Trophoblast cell (in vitro differentiated cells and primary cell): ENCODE measurements at regions not wholly inside any gene's neighbourhood (a gene's known extent, or its start where the extent isn't known, plus 50 kb on each side); places are given as distances from the start of the nearest gene placed in this dataset.

ENCODE experiments used
- DNase-seq, 2 donors: peaks; one replicate each; pipeline ENCODE4 v3.0.0-alpha.2; 2016
- H2AFZ ChIP-seq: 2 replicates; pipeline ENCODE4 v1.6.1; 2013; ENCODE audit warnings: low read length, moderate library complexity, mild to moderate bottlenecking; ENCODE audit not compliant: insufficient read depth, poor library complexity
- H2AK5ac ChIP-seq: 2 replicates; pipeline ENCODE4 v1.6.1; 2013; ENCODE audit warnings: mild to moderate bottlenecking, low read length
- H2BK120ac ChIP-seq: 2 replicates; pipeline ENCODE4 v1.6.1; 2013; ENCODE audit warnings: low read length, mild to moderate bottlenecking, moderate library complexity; ENCODE audit not compliant: insufficient read depth, poor library complexity
- H2BK12ac ChIP-seq: 2 replicates; pipeline ENCODE4 v1.6.1; 2013; ENCODE audit warnings: mild to moderate bottlenecking, low read length, moderate library complexity
- H2BK5ac ChIP-seq: 2 replicates; pipeline ENCODE4 v1.6.1; 2013; ENCODE audit warnings: low read length, low read depth, moderate library complexity, mild to moderate bottlenecking; ENCODE audit not compliant: poor library complexity
- H3K14ac ChIP-seq: 2 replicates; pipeline ENCODE4 v1.6.1; 2013; ENCODE audit warnings: mild to moderate bottlenecking, low read length
- H3K18ac ChIP-seq: 2 replicates; pipeline ENCODE4 v1.6.1; 2013; ENCODE audit warnings: mild to moderate bottlenecking, low read length
- H3K23ac ChIP-seq: 2 replicates; pipeline ENCODE4 v1.6.1; 2013; ENCODE audit warnings: low read length
- H3K27ac ChIP-seq: 2 replicates; pipeline ENCODE4 v1.5.1; 2013; ENCODE audit warnings: low read depth, mild to moderate bottlenecking, inconsistent platforms, low read length, moderate library complexity
- H3K27me3 ChIP-seq: 2 replicates; pipeline ENCODE4 v1.6.1; 2013; ENCODE audit warnings: inconsistent platforms, mild to moderate bottlenecking, low read length, moderate library complexity; ENCODE audit not compliant: insufficient read depth
- H3K36me3 ChIP-seq, 2 experiments: 1 replicate in 1 of 2; 2 replicates in 1 of 2; pipeline ENCODE4 v1.6.1; 2013; ENCODE audit warnings: low read length in 2 of 2, mild to moderate bottlenecking in 2 of 2, moderate library complexity in 1 of 2; ENCODE audit not compliant: insufficient read depth in 2 of 2, control insufficient read depth in 1 of 2
- H3K4ac ChIP-seq: 2 replicates; pipeline ENCODE4 v1.6.1; 2013; ENCODE audit warnings: low read depth, mild to moderate bottlenecking, low read length, moderate library complexity
- H3K4me1 ChIP-seq, 2 experiments: 1 replicate in 1 of 2; 2 replicates in 1 of 2; pipeline ENCODE4 v1.6.1; 2013; ENCODE audit warnings: low read length in 2 of 2, mild to moderate bottlenecking in 2 of 2, moderate library complexity in 1 of 2; ENCODE audit not compliant: insufficient read depth in 2 of 2, control insufficient read depth in 1 of 2
- H3K4me2 ChIP-seq: 2 replicates; pipeline ENCODE4 v1.6.1; 2013; ENCODE audit warnings: inconsistent platforms, mild to moderate bottlenecking, low read length, moderate library complexity
- H3K4me3 ChIP-seq: 2 replicates; pipeline ENCODE4 v1.5.1; 2013; ENCODE audit warnings: mild to moderate bottlenecking, low read depth, low read length, inconsistent platforms
- H3K79me1 ChIP-seq: one replicate; pipeline ENCODE4 v1.6.1; 2013; ENCODE audit warnings: low read length
- H3K79me2 ChIP-seq: 2 replicates; pipeline ENCODE4 v1.6.1; 2013; ENCODE audit warnings: low read length, mild to moderate bottlenecking; ENCODE audit not compliant: control insufficient read depth, insufficient read depth, poor library complexity
- H3K9ac ChIP-seq: 2 replicates; pipeline ENCODE4 v1.6.1; 2013; ENCODE audit warnings: mild to moderate bottlenecking, low read length
- H3K9me3 ChIP-seq: 2 replicates; pipeline ENCODE4 v1.6.1; 2013; ENCODE audit warnings: low read depth, mild to moderate bottlenecking, control low read depth, inconsistent platforms, low read length; ENCODE audit not compliant: insufficient read depth
- H4K12ac ChIP-seq: 2 replicates; pipeline ENCODE4 v1.6.1; 2013; ENCODE audit warnings: low read depth, mild to moderate bottlenecking, low read length, moderate library complexity
- H4K8ac ChIP-seq: 2 replicates; pipeline ENCODE4 v1.6.1; 2013; ENCODE audit warnings: low read depth, mild to moderate bottlenecking, low read length, moderate library complexity
- H4K91ac ChIP-seq: one replicate; pipeline ENCODE4 v1.6.1; 2013; ENCODE audit warnings: low read depth, mild to moderate bottlenecking, low read length, moderate library complexity
- WGBS: extraction: QIAGEN DNeasy Blood & Tissue Kit; methylation state at CpG from one replicate; pipeline ENCODE4 v1.1.7; 2013; ENCODE audit warnings: missing lambda C conversion rate; ENCODE audit not compliant: insufficient read length, insufficient coverage; ENCODE audit errors: extremely low coverage; 5-methylcytosine and 5-hydroxymethylcytosine counted together

- Histone ChIP-seq H3K14ac (no peak overlapping the region), H3K4me1 (no peaks in the 10 kb centered on the region), H3K9ac (no peak overlapping the region), H3K27me3 (no peaks in the 10 kb centered on the region), H4K8ac (no peak overlapping the region), H2BK120ac (no peak overlapping the region), H3K9me3 (no peaks in the 10 kb centered on the region), H2BK12ac (no peak overlapping the region), H4K91ac (no peak overlapping the region), H3K79me2 (no peaks in the 10 kb centered on the region), H3K79me1 (no peaks in the 10 kb centered on the region), H3K27ac (no peak overlapping the region), H2BK5ac (no peak overlapping the region), H4K12ac (no peak overlapping the region), H2AK5ac (no peak overlapping the region), H3K4ac (no peak overlapping the region), H3K4me3 (no peak overlapping the region), H2AFZ (no peak overlapping the region), H3K23ac (no peak overlapping the region), H3K18ac (no peak overlapping the region), H3K4me2 (no peak overlapping the region), H3K36me3 (no peaks in the 10 kb centered on the region)
- no peak for DNase-seq
- no CpG with 5 or more reads among the region's 3 CpGs for WGBS
Measured at GRCh38 chr2:83461135-83461534, 997.9 kb downstream of the SUCLG1 start.

GRCh38 chr2:83459456-83459855 is 999.6 kb downstream of the SUCLG1 start:
- Histone ChIP-seq H3K23ac (no peak overlapping the region), H3K4me2 (no peak overlapping the region), H3K27me3 (no peaks in the 10 kb centered on the region), H3K79me1 (no peaks in the 10 kb centered on the region), H4K91ac (no peak overlapping the region), H2BK120ac (no peak overlapping the region), H3K14ac (no peak overlapping the region), H2AFZ (no peak overlapping the region), H4K12ac (no peak overlapping the region), H3K79me2 (no peaks in the 10 kb centered on the region), H2AK5ac (no peak overlapping the region), H3K4ac (no peak overlapping the region), H3K36me3 (no peaks in the 10 kb centered on the region), H3K9me3 (no peaks in the 10 kb centered on the region), H3K4me1 (no peaks in the 10 kb centered on the region), H3K18ac (no peak overlapping the region), H2BK12ac (no peak overlapping the region), H4K8ac (no peak overlapping the region), H3K9ac (no peak overlapping the region), H3K4me3 (no peak overlapping the region), H2BK5ac (no peak overlapping the region), H3K27ac (no peak overlapping the region)
- no peak for DNase-seq
- no CpG with 5 or more reads among the region's 2 CpGs for WGBS

- Histone ChIP-seq H2BK12ac (no peak overlapping the region), H3K27ac (no peak overlapping the region), H3K27me3 (no peaks in the 10 kb centered on the region), H4K12ac (no peak overlapping the region), H3K23ac (no peak overlapping the region), H3K4me1 (no peaks in the 10 kb centered on the region), H2AK5ac (no peak overlapping the region), H3K18ac (no peak overlapping the region), H2BK120ac (no peak overlapping the region), H3K79me2 (no peaks in the 10 kb centered on the region), H3K4me3 (no peak overlapping the region), H3K14ac (no peak overlapping the region), H3K9me3 (no peaks in the 10 kb centered on the region), H3K36me3 (no peaks in the 10 kb centered on the region), H2BK5ac (no peak overlapping the region), H3K79me1 (no peaks in the 10 kb centered on the region), H3K9ac (no peak overlapping the region), H4K8ac (no peak overlapping the region), H3K4ac (no peak overlapping the region), H4K91ac (no peak overlapping the region), H2AFZ (no peak overlapping the region), H3K4me2 (no peak overlapping the region)
- no CpG with 5 or more reads among the region's 2 CpGs for WGBS
- DNase-seq = no peak
Measured at GRCh38 chr2:83435989-83436388, 1023.1 kb downstream of the SUCLG1 start.

GRCh38 chr2:83420993-83421392 is 1038.1 kb downstream of the SUCLG1 start:
- no peak overlapping the region for H3K27ac ChIP-seq
- H4K91ac ChIP-seq = no peak overlapping the region
- H3K4me3 ChIP-seq = no peak overlapping the region
- H3K27me3 ChIP-seq = no peaks in the 10 kb centered on the region
- no peak overlapping the region for H3K23ac ChIP-seq
- H2AK5ac ChIP-seq = no peak overlapping the region
- no peaks in the 10 kb centered on the region for H3K36me3 ChIP-seq
- no peak overlapping the region for H2BK12ac ChIP-seq
- H3K79me2 ChIP-seq = no peaks in the 10 kb centered on the region
- no peak overlapping the region for H3K4me2 ChIP-seq
- no peaks in the 10 kb centered on the region for H3K79me1 ChIP-seq
- no peak overlapping the region for H2BK120ac ChIP-seq
- H3K4me1 ChIP-seq = no peaks in the 10 kb centered on the region
- no peak overlapping the region for H3K18ac ChIP-seq
- no peak overlapping the region for H3K14ac ChIP-seq
- H2BK5ac ChIP-seq = no peak overlapping the region
- H2AFZ ChIP-seq = no peak overlapping the region
- H3K9ac ChIP-seq = no peak overlapping the region
- no peak overlapping the region for H3K4ac ChIP-seq
- no CpG with 5 or more reads among the region's 1 CpG for WGBS
- peaks cover 2% of the 10 kb centered on the region for H3K9me3 ChIP-seq
- no peak overlapping the region for H4K8ac ChIP-seq
- no peak overlapping the region for H4K12ac ChIP-seq
- DNase-seq = no peak
